ENCODE measurements at regions not wholly inside any gene's neighbourhood (a gene's known extent, or its start where the extent isn't known, plus 50 kb on each side); places are given as distances from the start of the nearest gene placed in this dataset.

DNA sequence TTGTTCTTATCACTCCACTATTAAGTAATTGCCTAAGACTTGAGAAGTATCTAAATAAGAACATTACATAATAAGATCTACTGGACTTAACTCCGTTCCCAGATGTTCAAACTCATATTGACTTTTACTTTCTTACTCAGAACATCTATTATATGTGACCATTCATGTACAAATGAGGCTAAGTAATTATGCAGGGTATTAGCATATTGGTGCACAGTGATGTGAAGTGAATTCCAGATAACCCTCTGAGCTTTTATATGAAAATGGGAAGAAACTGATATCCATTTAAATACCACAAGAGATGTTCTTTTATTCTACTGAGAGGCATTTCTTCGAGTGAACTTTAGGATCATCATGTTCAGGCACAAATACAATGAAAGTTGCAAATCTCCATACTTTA, 135.7 kb downstream of the ZPLD1 start:
- no peak for TF ChIP-seq CTCF (IDR thresholded peaks at IDR 0.05; ENCODE audit: insufficient read depth, low read depth, low read length)
- no peak for DNase-seq (ENCODE audit: low read depth)
- Histone ChIP-seq H3K4me3 (ENCODE audit: low read depth, low read length) (no peak overlapping the region), H3K27me3 (ENCODE audit: control insufficient read depth, insufficient read depth, low read length) (no peaks in the 10 kb centered on the region), H3K36me3 (ENCODE audit: control insufficient read depth, insufficient read depth, low read length) (no peaks in the 10 kb centered on the region)
- POLR2A ChIA-PET: no interaction called here
- CTCF ChIA-PET: no interaction called here

GRCh38 chr3:102571006-102571405, 136.2 kb downstream of the ZPLD1 start:
- TF ChIP-seq CTCF (IDR thresholded peaks at IDR 0.05; ENCODE audit: insufficient read depth, low read depth, low read length): no peak
- ChIA-PET POLR2A (no interaction called here), CTCF (no interaction called here)
- DNase-seq (ENCODE audit: low read depth): no peak
- no peaks in the 10 kb centered on the region for H3K36me3 ChIP-seq (ENCODE audit: control insufficient read depth, insufficient read depth, low read length)
- no peaks in the 10 kb centered on the region for H3K27me3 ChIP-seq (ENCODE audit: control insufficient read depth, insufficient read depth, low read length)
- H3K4me3 ChIP-seq (ENCODE audit: low read depth, low read length): no peak overlapping the region

- Histone ChIP-seq H3K36me3 (ENCODE audit: control insufficient read depth, insufficient read depth, low read length) (no peaks in the 10 kb centered on the region), H3K4me3 (ENCODE audit: low read depth, low read length) (no peak overlapping the region), H3K27me3 (ENCODE audit: control insufficient read depth, insufficient read depth, low read length) (no peaks in the 10 kb centered on the region)
- DNase-seq (ENCODE audit: low read depth): no peak
- POLR2A ChIA-PET: no interaction called here
- no peak for TF ChIP-seq CTCF (IDR thresholded peaks at IDR 0.05; ENCODE audit: insufficient read depth, low read depth, low read length)
- CTCF ChIA-PET: no interaction called here
Observed at GRCh38 chr3:102571720-102572384, 137.0 kb downstream of the ZPLD1 start.

GRCh38 chr3:102573483-102574028, 138.7 kb downstream of the ZPLD1 start:
- Histone ChIP-seq H3K27me3 (ENCODE audit: control insufficient read depth, insufficient read depth, low read length) (no peaks in the 10 kb centered on the region), H3K4me3 (ENCODE audit: low read depth, low read length) (no peak overlapping the region), H3K36me3 (ENCODE audit: control insufficient read depth, insufficient read depth, low read length) (no peaks in the 10 kb centered on the region)
- CTCF ChIA-PET: no interaction called here
- no peak for DNase-seq (ENCODE audit: low read depth)
- POLR2A ChIA-PET: no interaction called here
- no peak for TF ChIP-seq CTCF (IDR thresholded peaks at IDR 0.05; ENCODE audit: insufficient read depth, low read depth, low read length)

GRCh38 chr3:102574355-102574754, 139.5 kb downstream of the ZPLD1 start:
- POLR2A ChIA-PET: no interaction called here
- H3K36me3 ChIP-seq (ENCODE audit: control insufficient read depth, insufficient read depth, low read length): no peaks in the 10 kb centered on the region
- CTCF ChIA-PET: no interaction called here
- no peak overlapping the region for H3K4me3 ChIP-seq (ENCODE audit: low read depth, low read length)
- DNase-seq (ENCODE audit: low read depth): no peak
- no peaks in the 10 kb centered on the region for H3K27me3 ChIP-seq (ENCODE audit: control insufficient read depth, insufficient read depth, low read length)
- TF ChIP-seq CTCF (IDR thresholded peaks at IDR 0.05; ENCODE audit: insufficient read depth, low read depth, low read length): no peak

Measured in BJ (cell line).